Activated CD4-positive, alpha-beta memory T cell treated with anti-CD3 and anti-CD28 coated beads for 36 hours (primary cell): ENCODE measurements at regions not wholly inside any gene's neighbourhood (a gene's known extent, or its start where the extent isn't known, plus 50 kb on each side); places are given as distances from the start of the nearest gene placed in this dataset.
"Not testable (repeated sequence)": the region's sequence is repeated elsewhere in the genome, so short reads cannot be mapped to it uniquely, and the experiment has no call there.

Experiments used
- CTCF ChIA-PET: fragments of 350-600 bp; sonication (Branson Sonifier 250); formaldehyde crosslinking; loops from one replicate; lab custom pipeline; 2021; ENCODE audit warnings: antibody characterized with exemption, inconsistent platforms; lab: Charles Lee
- POLR2A ChIA-PET: fragments of 350-600 bp; sonication (Branson Sonifier 250); formaldehyde crosslinking; loops from one replicate; lab custom pipeline; 2021; ENCODE audit warnings: antibody characterized with exemption; lab: Charles Lee
- DNase-seq: peaks from one replicate; pipeline ENCODE4 v3.0.0-alpha.2; 2020
- H3K27ac Mint-ChIP-seq: one replicate; pipeline ENCODE4 v1.8.0; 2021; ENCODE audit warnings: mixed read lengths
- H3K27me3 Mint-ChIP-seq: one replicate; pipeline ENCODE4 v1.8.0; 2021; ENCODE audit warnings: mixed read lengths
- H3K36me3 Mint-ChIP-seq: one replicate; pipeline ENCODE4 v1.8.0; 2021; ENCODE audit warnings: mixed read lengths
- H3K4me1 Mint-ChIP-seq: one replicate; pipeline ENCODE4 v1.8.0; 2021; ENCODE audit warnings: low read depth, mixed read lengths
- H3K4me3 Mint-ChIP-seq: one replicate; pipeline ENCODE4 v1.8.0; 2021; ENCODE audit warnings: mild to moderate bottlenecking, mixed read lengths
- H3K9me3 Mint-ChIP-seq: one replicate; pipeline ENCODE4 v1.8.0; 2021; ENCODE audit warnings: mixed read lengths
- intact Hi-C: fragments of 100-400 bp; cut with micrococcal nuclease; formaldehyde crosslinking; loops from one replicate; pipeline ENCODE4 v1.15.1; 2023

- peaks cover 5% of the 10 kb centered on the region for H3K4me1 Mint-ChIP-seq
- no peaks in the 10 kb centered on the region for H3K9me3 Mint-ChIP-seq
- intact Hi-C loops = no loop called here
- H3K36me3 Mint-ChIP-seq = no peaks in the 10 kb centered on the region
- peaks cover 2% of the 10 kb centered on the region for H3K27me3 Mint-ChIP-seq
- DNase-seq = no peak
- H3K27ac Mint-ChIP-seq = no peak overlapping the region
- ChIA-PET POLR2A (no interaction called here), CTCF (interaction anchor here (0.5 kb wide), 1 partner anchor 128 kb away, joined by 4 read pairs; no protein-coding TSS in a partner anchor)
- no peak overlapping the region for H3K4me3 Mint-ChIP-seq
These were observed 61.9 kb upstream of the FNDC3B start for GRCh38 chr3:171977441-171977840.

- Mint-ChIP-seq H3K27ac (no peak overlapping the region), H3K9me3 (no peaks in the 10 kb centered on the region), H3K4me3 (no peak overlapping the region), H3K36me3 (no peaks in the 10 kb centered on the region), H3K27me3 (peaks cover 2% of the 10 kb centered on the region), H3K4me1 (peaks cover 5% of the 10 kb centered on the region)
- intact Hi-C loops = no loop called here
- no peak for DNase-seq
- CTCF ChIA-PET = interaction anchor here (0.5 kb wide), 1 partner anchor 127 kb away, joined by 4 read pairs; no protein-coding TSS in a partner anchor
- POLR2A ChIA-PET = no interaction called here
These were observed 61.5 kb upstream of the FNDC3B start for GRCh38 chr3:171977860-171978259.

GRCh38 chr3:171978390-171978789 lies 61.0 kb upstream of the FNDC3B start:
- CTCF ChIA-PET = no interaction called here
- Mint-ChIP-seq H3K9me3 (no peaks in the 10 kb centered on the region), H3K27ac (no peak overlapping the region), H3K4me1 (peaks cover 5% of the 10 kb centered on the region), H3K4me3 (no peak overlapping the region), H3K36me3 (no peaks in the 10 kb centered on the region), H3K27me3 (peaks cover 1% of the 10 kb centered on the region)
- DNase-seq = no peak
- intact Hi-C loops = no loop called here
- POLR2A ChIA-PET = no interaction called here

GRCh38 chr3:171979081-171979480 lies 60.3 kb upstream of the FNDC3B start:
- no peak overlapping the region for H3K4me3 Mint-ChIP-seq
- CTCF ChIA-PET = no interaction called here
- no peak overlapping the region for H3K27ac Mint-ChIP-seq
- intact Hi-C loops = no loop called here
- H3K27me3 Mint-ChIP-seq = no peaks in the 10 kb centered on the region
- no peaks in the 10 kb centered on the region for H3K36me3 Mint-ChIP-seq
- DNase-seq = no peak
- no peaks in the 10 kb centered on the region for H3K9me3 Mint-ChIP-seq
- POLR2A ChIA-PET = no interaction called here
- H3K4me1 Mint-ChIP-seq = peaks cover 5% of the 10 kb centered on the region

GRCh38 chr3:171980578-171981270 lies 58.7 kb upstream of the FNDC3B start:
- Mint-ChIP-seq H3K27me3 (no peaks in the 10 kb centered on the region), H3K4me1 (peaks cover 5% of the 10 kb centered on the region), H3K27ac (no peak overlapping the region), H3K4me3 (no peak overlapping the region), H3K36me3 (no peaks in the 10 kb centered on the region), H3K9me3 (no peaks in the 10 kb centered on the region)
- DNase-seq = no peak
- intact Hi-C loops = no loop called here
- ChIA-PET CTCF (interaction anchor here (1.0 kb wide), 1 partner anchor 352 kb away, joined by 11 read pairs; no protein-coding TSS in a partner anchor), POLR2A (no interaction called here)

- ChIA-PET POLR2A (no interaction called here), CTCF (no interaction called here)
These were observed 58.1 kb upstream of the FNDC3B start for GRCh38 chr3:171981271-171981605.

GRCh38 chr3:171982828-171983227 lies 56.5 kb upstream of the FNDC3B start:
- Mint-ChIP-seq H3K4me1 (peaks cover 4% of the 10 kb centered on the region), H3K36me3 (no peaks in the 10 kb centered on the region), H3K27ac (no peak overlapping the region), H3K4me3 (no peak overlapping the region), H3K27me3 (no peaks in the 10 kb centered on the region), H3K9me3 (no peaks in the 10 kb centered on the region)
- ChIA-PET CTCF (no interaction called here), POLR2A (no interaction called here)
- intact Hi-C loops = no loop called here
- no peak for DNase-seq

More at GRCh38 chr3:171981271-171981605, 58.1 kb upstream of the FNDC3B start:
- intact Hi-C loops = no loop called here
- DNase-seq = no peak
- H3K9me3 Mint-ChIP-seq = no peaks in the 10 kb centered on the region
- no peak overlapping the region for H3K4me3 Mint-ChIP-seq
- H3K4me1 Mint-ChIP-seq = peaks cover 5% of the 10 kb centered on the region
- no peaks in the 10 kb centered on the region for H3K36me3 Mint-ChIP-seq
- H3K27me3 Mint-ChIP-seq = no peaks in the 10 kb centered on the region
- no peak overlapping the region for H3K27ac Mint-ChIP-seq

- H3K4me3 Mint-ChIP-seq, intact Hi-C loops, H3K27me3 Mint-ChIP-seq, H3K4me1 Mint-ChIP-seq, H3K9me3 Mint-ChIP-seq, DNase-seq, H3K27ac Mint-ChIP-seq, H3K36me3 Mint-ChIP-seq, CTCF ChIA-PET, POLR2A ChIA-PET: not testable (repeated sequence)
These were observed 55.7 kb upstream of the FNDC3B start for GRCh38 chr3:171983685-171984084.

- ChIA-PET POLR2A (no interaction called here), CTCF (no interaction called here)
- intact Hi-C loops = no loop called here
- H3K9me3 Mint-ChIP-seq = no peaks in the 10 kb centered on the region
- H3K27ac Mint-ChIP-seq = no peak overlapping the region
- no peak overlapping the region for H3K4me3 Mint-ChIP-seq
- H3K4me1 Mint-ChIP-seq = peaks cover 3% of the 10 kb centered on the region
- H3K27me3 Mint-ChIP-seq = no peaks in the 10 kb centered on the region
- no peak for DNase-seq
- no peaks in the 10 kb centered on the region for H3K36me3 Mint-ChIP-seq
These were observed 54.5 kb upstream of the FNDC3B start for GRCh38 chr3:171984883-171985282.

GRCh38 chr3:171986176-171986575 lies 53.2 kb upstream of the FNDC3B start:
- H3K9me3 Mint-ChIP-seq = peaks cover 5% of the 10 kb centered on the region
- no peak overlapping the region for H3K4me3 Mint-ChIP-seq
- intact Hi-C loops = no loop called here
- no peak overlapping the region for H3K27ac Mint-ChIP-seq
- CTCF ChIA-PET = interaction anchor here (0.8 kb wide), 1 partner anchor 152 kb away, joined by 3 read pairs; no protein-coding TSS in a partner anchor
- H3K36me3 Mint-ChIP-seq = no peaks in the 10 kb centered on the region
- POLR2A ChIA-PET = no interaction called here
- no peak for DNase-seq
- H3K4me1 Mint-ChIP-seq = no peaks in the 10 kb centered on the region
- H3K27me3 Mint-ChIP-seq = peaks cover 4% of the 10 kb centered on the region

GRCh38 chr3:171986757-171987518 lies 52.4 kb upstream of the FNDC3B start:
- CTCF ChIA-PET = interaction anchor here (0.8 kb wide), 1 partner anchor 153 kb away, joined by 3 read pairs; no protein-coding TSS in a partner anchor
- H3K36me3 Mint-ChIP-seq = no peaks in the 10 kb centered on the region

More at GRCh38 chr3:171986757-171987518, 52.4 kb upstream of the FNDC3B start:
- POLR2A ChIA-PET = no interaction called here
- no peak overlapping the region for H3K4me3 Mint-ChIP-seq
- H3K4me1 Mint-ChIP-seq = no peaks in the 10 kb centered on the region
- no peak overlapping the region for H3K27ac Mint-ChIP-seq
- peaks cover 5% of the 10 kb centered on the region for H3K9me3 Mint-ChIP-seq
- no peak for DNase-seq
- peaks cover 4% of the 10 kb centered on the region for H3K27me3 Mint-ChIP-seq
- intact Hi-C loops = no loop called here
